Activated CD4-positive, alpha-beta T cell treated with anti-CD3 and anti-CD28 coated beads for 4 hours (primary cell): ENCODE measurements at regions not wholly inside any gene's neighbourhood (a gene's known extent, or its start where the extent isn't known, plus 50 kb on each side); places are given as distances from the start of the nearest gene placed in this dataset.
"Not testable (repeated sequence)": the region's sequence is repeated elsewhere in the genome, so short reads cannot be mapped to it uniquely, and the experiment has no call there.

Experiments used
- DNase-seq, 2 donors: peaks; one replicate each; pipeline ENCODE4 v3.0.0-alpha.2; 2020

DNA sequence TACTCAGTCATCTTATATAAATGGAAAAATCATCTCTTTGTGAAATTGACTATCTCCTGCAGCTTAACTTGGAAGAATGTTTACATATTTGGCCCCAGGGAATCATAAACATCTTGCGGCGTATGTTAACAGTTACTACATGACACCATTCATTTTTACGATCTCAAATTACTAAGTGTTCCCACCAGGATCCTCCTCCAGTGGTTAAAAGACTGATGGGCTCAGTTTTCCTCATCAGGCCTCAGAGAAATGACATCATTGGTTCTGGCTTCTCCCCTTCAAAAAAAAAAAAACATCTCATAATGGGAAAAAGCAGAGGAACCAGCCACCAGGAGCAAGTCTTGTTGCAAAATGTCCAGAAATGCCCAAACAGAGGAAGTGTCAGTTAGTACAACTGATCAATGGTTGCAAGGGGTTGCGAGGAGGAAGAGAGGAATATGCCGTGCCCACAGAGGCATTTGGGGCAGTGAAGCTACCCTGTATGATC, 70.5 kb upstream of the LIPC start:
- no peak for DNase-seq

- no peak for DNase-seq
These were observed 69.4 kb upstream of the LIPC start for GRCh38 chr15:58362262-58362922.

DNA sequence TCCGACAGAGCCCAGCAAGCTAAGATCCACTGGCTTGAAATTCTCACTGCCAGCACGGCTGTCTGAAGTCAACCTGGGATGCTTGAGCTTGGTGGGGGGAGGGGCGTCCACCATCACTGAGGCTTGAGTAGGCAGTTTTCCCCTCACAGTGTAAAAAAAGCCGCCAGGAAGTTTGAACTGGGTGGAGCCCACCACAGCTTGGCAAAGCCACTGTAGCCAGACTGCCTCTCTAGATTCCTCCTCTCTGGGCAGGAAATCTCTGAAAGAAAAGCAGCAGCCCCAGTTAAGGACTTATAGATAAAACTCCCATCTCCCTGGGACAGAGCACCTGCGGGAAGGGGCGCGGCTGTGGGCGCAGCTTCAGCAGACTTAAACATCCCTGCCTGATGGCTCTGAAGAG, 68.7 kb upstream of the LIPC start:
- DNase-seq, result not testable (repeated sequence)

- DNase-seq, result not testable (repeated sequence)
These were observed 68.1 kb upstream of the LIPC start for GRCh38 chr15:58363673-58364072.

- DNase-seq, result not testable (repeated sequence)
These were observed 66.7 kb upstream of the LIPC start for GRCh38 chr15:58365098-58365497.

- DNase-seq, result peak in 1 of 2 donors; percentile 23
These were observed 62.5 kb upstream of the LIPC start for GRCh38 chr15:58369261-58369701.

DNA sequence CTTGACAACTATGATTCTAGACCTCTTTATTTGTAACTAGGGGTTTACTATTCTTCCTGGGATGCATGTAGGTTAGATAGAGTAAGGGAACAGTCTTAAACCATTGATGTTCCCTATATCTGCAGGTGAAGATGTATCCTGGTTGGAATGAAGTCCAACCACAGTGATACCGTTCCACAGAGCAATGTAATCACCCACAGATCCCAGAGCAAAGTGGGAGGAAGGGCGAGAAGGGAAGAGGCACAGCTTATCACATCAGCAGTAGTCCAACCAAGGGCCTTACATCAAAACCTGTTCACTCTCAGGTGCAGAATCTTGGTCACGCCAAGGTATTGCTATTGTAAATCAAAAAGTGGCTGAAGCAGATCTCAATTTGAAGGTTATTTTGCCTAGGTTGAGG, 61.8 kb upstream of the LIPC start:
- no peak for DNase-seq

DNA sequence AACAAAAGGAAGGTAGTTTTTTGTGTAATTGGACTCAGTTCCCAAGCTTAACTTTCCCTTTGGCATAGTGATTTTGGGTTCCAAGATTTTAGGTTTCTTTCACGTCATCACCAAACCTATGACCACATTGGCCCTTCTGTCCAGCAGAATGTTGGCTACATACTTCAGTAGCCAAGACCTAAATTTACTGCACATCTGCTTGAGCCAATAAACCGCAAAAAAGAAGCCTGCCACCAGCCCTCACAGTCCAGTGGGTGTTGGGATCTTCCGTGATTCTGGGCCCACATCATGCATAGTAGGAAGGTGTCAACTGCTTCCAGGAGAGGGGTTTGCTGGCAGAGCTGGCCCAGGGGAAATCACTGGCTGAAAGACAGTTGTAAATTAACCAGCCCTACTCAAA, 57.6 kb upstream of the LIPC start:
- DNase-seq, result no peak

DNA sequence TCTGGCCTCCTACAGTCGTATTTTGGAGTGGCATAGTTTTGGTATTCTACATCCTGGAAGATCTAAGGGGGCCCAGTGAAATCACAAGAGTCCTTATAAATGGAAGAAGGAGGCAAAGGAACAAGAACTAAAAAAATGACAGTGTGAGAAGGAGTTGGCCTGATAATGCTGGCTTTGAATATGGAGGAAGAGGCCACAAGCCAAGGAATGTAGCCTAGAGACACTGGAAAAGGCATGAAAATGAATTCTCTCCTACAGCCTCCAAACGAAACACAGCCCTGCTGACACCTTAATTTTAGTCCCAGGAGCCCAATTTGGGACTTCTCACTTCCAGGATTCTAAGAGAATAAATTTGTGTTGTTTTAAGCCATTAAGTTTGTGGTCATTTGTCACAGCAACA, 54.6 kb upstream of the LIPC start:
- DNase-seq, result no peak

GRCh38 chr15:58378241-58379085, 53.3 kb upstream of the LIPC start:
- no peak for DNase-seq

GRCh38 chr15:58379454-58379853, 52.3 kb upstream of the LIPC start:
- DNase-seq, result not testable (repeated sequence)

DNA sequence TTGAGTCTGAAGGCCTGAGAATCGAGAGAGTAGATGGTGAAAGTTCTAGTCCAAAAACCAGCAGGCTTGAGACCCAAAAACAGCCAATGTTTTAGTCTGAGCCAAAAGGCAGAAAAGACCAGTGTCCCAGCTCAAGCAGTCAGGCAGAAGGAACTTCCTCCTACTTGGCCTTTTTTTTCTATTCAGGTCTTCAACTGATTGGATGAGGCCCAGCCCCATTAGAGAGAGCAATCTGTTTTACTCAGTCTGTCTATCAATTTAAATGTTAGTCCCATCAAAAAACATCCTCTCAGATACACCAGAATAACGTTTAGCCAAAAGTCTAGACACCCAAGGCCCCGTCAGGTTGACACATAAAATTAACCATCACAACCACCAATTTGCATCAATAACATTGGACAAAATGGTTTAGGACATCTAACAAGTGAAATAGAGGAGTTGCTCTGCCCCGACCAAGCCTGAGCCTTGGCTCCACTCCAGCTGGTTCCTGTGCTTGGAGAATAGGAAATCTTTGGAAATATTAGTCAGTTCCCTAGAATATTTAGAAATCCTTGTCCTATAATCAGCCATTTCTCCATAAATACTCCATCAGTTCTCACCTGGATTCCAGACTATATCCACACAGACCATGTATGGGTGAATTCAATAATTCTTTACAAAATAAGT, 51.4 kb upstream of the LIPC start:
- DNase-seq, result no peak

DNA sequence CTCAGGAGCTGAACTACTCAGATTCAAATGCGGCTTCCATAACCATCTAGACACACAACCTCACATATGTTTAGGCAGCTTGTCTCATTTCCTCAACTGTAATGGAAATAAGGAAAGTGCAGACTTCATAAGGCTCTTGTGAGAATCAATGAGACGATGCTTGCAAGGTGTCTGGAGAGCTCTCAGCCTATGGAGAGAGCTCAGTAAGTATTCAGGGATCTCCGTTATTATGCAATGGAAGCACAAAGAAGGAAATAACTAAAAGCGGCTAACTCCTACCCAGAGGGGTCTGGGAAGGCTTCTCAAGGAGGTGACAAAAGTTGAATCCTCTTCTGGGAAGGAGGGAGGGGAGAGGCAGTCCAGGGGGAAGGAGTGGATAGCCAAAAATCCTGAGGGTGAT, 50.1 kb upstream of the LIPC start:
- no peak for DNase-seq
